WI38 (cell line): ENCODE measurements at regions not wholly inside any gene's neighbourhood (a gene's known extent, or its start where the extent isn't known, plus 50 kb on each side); places are given as distances from the start of the nearest gene placed in this dataset.

Experiments
- H3K4me3 ChIP-seq: 2 replicates; pipeline ENCODE4 v1.5.1; 2011; ENCODE audit warnings: low read depth, mild to moderate bottlenecking, control low read depth, low read length
- TF ChIP-seq, protein P1 (sequence below): IDR thresholded peaks from 2 replicates; pipeline ENCODE4 v1.5.1; 2012; ENCODE audit warnings: low read depth, mild to moderate bottlenecking, control low read depth, low read length

DNA sequence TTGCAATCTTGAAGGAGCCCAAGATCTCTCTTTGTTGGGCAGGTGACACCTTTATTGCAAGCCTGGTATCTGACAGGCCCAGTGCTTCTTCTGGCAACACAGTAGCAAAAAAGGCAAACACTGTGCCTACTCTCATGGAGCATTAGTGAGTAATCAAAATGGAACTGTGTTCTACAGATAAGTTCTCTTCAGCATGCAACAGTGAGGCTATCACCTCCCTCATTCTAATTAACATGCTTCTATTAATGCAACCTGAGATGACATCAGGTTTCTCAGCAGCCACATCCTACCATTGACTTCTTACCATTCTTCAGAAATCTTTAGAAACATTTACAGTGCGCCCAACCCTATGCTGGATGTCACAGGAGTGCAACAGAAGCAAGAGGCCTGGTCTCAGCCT is 77.9 kb upstream of the KCNMA1 start:
- TF ChIP-seq, protein P1, sequence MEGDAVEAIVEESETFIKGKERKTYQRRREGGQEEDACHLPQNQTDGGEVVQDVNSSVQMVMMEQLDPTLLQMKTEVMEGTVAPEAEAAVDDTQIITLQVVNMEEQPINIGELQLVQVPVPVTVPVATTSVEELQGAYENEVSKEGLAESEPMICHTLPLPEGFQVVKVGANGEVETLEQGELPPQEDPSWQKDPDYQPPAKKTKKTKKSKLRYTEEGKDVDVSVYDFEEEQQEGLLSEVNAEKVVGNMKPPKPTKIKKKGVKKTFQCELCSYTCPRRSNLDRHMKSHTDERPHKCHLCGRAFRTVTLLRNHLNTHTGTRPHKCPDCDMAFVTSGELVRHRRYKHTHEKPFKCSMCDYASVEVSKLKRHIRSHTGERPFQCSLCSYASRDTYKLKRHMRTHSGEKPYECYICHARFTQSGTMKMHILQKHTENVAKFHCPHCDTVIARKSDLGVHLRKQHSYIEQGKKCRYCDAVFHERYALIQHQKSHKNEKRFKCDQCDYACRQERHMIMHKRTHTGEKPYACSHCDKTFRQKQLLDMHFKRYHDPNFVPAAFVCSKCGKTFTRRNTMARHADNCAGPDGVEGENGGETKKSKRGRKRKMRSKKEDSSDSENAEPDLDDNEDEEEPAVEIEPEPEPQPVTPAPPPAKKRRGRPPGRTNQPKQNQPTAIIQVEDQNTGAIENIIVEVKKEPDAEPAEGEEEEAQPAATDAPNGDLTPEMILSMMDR = no peak
- no peak overlapping the region for H3K4me3 ChIP-seq

DNA sequence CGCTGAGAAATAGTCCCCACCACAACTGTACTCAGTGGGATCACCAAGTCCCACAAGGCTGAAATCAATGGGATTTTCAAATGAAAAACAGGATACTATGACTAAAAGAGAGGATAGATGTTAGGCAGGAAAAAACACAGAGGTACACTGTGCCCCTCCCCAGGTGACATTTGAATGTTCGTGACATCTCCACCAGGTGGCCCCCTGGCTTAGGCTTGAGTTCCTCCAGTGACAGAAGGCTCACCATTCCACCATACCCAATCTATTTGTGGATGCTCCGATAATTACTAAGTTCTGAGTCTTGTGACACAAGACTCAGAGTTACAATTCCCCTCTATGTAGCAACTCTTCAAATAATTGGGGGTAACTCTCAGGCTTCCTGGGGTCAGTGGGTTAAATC is 77.5 kb upstream of the KCNMA1 start:
- no peak overlapping the region for H3K4me3 ChIP-seq
- TF ChIP-seq, protein P1 = no peak

DNA sequence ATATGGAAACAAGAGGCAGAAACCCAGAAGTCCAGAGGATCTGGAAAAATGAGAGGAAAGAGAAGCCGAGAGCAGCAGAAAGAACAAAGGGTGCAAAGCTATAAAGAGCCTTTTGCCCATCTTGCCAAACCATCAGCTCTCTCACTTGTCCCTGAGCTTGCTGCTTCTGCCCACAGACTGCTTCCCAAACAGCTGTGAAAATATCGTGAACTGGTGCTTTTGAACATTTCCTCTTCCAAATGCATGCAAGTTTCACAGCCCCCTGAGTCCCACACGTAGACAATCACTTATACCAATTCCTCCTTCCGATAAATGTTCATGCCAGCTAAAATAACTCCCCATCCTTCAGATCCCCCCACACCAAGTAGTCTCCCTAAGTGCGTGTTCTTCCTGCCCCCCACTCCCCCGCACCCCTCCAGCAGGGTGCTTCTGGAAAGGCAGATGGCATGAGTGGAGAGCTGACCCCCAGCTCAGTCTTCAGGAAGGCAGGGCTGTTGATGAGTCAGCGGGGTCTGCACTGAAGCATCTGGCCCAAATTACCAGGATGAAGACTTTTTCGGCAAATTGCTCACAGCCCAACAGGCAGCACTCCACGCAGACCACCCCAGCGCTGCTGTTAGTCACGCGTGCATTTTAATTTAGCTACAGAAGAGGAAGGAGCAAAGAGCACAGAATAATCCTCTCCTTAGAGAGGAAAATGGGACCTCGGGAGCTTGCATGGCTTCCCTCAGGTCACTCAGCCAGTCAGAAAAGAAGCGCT is 76.1 kb upstream of the KCNMA1 start:
- no peak overlapping the region for H3K4me3 ChIP-seq

DNA sequence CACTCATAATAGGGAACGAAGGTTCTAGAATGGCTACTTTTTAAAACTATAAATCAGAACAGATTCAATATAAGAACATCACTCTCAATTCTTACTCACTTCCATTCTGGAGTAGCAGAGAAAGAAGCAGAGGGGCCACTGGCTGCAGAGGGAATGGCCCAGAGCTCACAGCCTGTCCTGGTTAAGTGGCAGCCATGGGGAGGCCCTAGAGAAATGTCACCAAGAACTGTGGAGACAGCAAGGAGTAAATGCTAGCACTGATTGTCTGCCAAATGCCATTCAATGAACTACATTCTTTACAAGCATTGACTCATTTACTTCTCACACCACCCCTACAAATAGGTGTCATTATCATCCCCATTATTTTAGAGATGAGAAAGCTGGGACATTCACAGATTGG is 74.6 kb upstream of the KCNMA1 start:
- TF ChIP-seq, protein P1 = no peak
- H3K4me3 ChIP-seq = no peak overlapping the region

More for the DNA sequence above, 76.1 kb upstream of the KCNMA1 start:
- TF ChIP-seq, protein P1 = no peak

DNA sequence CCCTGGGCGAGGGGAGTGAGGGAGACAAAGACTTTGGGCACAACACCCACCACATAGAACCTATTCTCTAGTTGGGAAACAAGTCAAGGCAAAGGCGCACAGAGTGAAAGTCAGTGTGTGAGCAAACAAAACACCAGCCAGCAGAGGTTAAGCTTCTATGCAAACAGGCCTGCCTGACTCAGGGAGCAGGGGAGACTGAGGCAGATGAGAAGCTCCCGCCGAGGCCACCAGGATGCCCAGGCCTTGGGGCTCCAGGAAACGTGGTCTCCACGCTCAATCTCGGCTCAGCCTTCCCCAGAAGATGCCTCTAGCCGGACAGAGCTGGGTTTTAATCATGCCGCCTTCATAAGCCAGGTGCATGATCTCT is 74.1 kb upstream of the KCNMA1 start:
- H3K4me3 ChIP-seq = no peak overlapping the region
- TF ChIP-seq, protein P1 = no peak

DNA sequence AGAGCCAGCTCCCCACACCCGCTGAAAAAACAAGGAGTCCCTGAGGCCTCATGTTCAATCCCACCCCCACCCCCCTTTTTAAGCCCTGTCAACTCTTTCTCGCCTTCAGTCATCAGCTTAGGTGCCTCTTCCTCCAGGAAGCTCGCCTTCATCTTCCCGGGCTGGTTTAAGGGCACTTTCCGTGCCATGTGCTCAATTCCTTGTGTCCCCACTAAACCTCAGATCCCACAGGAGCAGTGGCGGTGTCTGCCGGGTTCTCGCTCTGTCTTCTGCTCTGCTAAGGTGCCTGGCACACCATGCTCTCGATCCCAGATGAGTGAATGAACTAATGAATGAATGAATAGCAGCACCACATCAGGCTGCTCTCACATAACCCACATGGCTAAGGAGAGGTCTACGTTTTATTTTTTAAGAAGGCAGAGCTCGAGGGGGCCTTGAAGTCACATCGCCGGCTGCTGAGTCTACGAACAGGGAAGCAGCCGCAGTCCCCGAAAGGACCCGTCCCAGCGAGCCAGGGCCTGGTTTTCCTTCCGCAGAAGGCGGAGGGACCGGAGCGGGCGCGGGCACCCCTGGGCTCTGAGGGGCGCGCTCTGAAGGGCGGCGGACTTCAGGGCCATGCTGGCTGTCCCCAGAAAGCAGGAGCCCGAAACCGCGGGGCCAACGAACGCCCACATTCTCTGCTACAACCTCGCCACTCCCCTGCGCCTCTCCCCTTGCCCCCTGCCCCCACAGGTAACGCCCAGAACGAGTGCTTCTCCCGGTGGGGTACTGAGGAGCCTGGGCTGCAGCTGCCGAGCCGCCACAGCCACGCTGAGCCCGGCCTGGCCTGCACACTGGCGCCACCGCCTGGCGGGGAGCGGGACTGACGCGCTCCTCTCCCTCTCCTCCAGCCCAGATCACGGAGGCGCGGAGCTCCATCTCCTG is 73.4 kb upstream of the KCNMA1 start:
- H3K4me3 ChIP-seq = peak overlapping the region; percentile 39
- TF ChIP-seq, protein P1 = peak; percentile 98

DNA sequence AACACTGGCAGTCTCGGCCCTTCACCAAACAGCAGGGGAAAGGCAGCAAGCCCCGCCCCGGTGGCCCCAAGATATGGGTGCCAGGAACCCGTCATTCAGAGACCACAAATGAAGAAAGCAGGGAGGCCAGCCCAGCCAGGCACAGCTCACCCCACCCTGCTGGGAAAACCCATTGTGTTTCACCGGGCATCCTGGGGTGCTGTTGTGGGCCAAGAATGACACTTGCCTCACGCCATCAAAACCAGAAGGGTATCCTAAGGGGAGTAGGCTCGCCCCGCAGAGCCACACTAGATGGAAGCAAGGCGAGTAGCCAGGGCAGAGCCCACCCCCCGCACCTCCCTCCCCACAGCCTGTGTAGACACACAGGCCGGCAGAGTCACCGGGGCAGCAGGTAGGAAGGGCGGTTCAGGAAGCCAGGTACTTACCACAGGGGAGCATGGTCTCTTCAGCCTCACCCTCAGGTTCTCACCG is 72.5 kb upstream of the KCNMA1 start:
- H3K4me3 ChIP-seq = no peak overlapping the region
- TF ChIP-seq, protein P1 = no peak
